Tibial nerve (tissue), 4 donors: ENCODE measurements at regions not wholly inside any gene's neighbourhood (a gene's known extent, or its start where the extent isn't known, plus 50 kb on each side); places are given as distances from the start of the nearest gene placed in this dataset.

Experiments used
- CTCF ChIP-seq, 5 experiments: fragments of 200-600 bp in 3 of 5; fragments of 450-650 bp in 2 of 5; sonication (generic) in 3 of 5; IDR thresholded peaks; one replicate each; pipeline ENCODE4 v1.5.1; 2016 to 2019; ENCODE audit warnings: antibody characterized with exemption in 5 of 5, mild to moderate bottlenecking in 3 of 5, moderate library complexity in 2 of 5
- EP300 ChIP-seq, 2 donors: sonication (generic); formaldehyde crosslinking; IDR thresholded peaks; one replicate each; pipeline ENCODE4 v1.6.1; 2017; ENCODE audit warnings: antibody characterized with exemption in 2 of 2, mild to moderate bottlenecking in 1 of 2
- POLR2A ChIP-seq, 2 donors: fragments of 450-650 bp; IDR thresholded peaks; one replicate each; pipeline ENCODE4 v1.6.1; 2017; ENCODE audit warnings: antibody characterized with exemption in 2 of 2, mild to moderate bottlenecking in 2 of 2, moderate library complexity in 2 of 2

- TF ChIP-seq CTCF (IDR thresholded peaks at IDR 0.05) (no peak), POLR2A (IDR thresholded peaks at IDR 0.05) (no peak), EP300 (IDR thresholded peaks at IDR 0.05) (no peak)
These were observed 248.9 kb downstream of the CHRM3 start for GRCh38 chr1:239635276-239635675.
